Lower lobe of right lung (tissue), 2 donors: ENCODE measurements at regions not wholly inside any gene's neighbourhood (a gene's known extent, or its start where the extent isn't known, plus 50 kb on each side); places are given as distances from the start of the nearest gene placed in this dataset.

Experiments used
- ATAC-seq, 2 donors: fragments of 200-7000 bp; cut with Tn5 transposase; one replicate each; pipeline ENCODE4 v1.9.1; 2020 to 2022; ENCODE audit warnings: mild to moderate bottlenecking in 2 of 2, moderate library complexity in 2 of 2
- DNase-seq: peaks from one replicate; pipeline ENCODE4 v3.0.0-alpha.2; 2020
- H3K27ac ChIP-seq: fragments of 200-600 bp; one replicate; pipeline ENCODE4 v1.8.0; 2022
- H3K27me3 ChIP-seq: fragments of 200-600 bp; one replicate; pipeline ENCODE4 v1.8.0; 2022; ENCODE audit warnings: low read depth
- H3K36me3 ChIP-seq: fragments of 200-600 bp; one replicate; pipeline ENCODE4 v1.8.0; 2022; ENCODE audit warnings: mild to moderate bottlenecking
- H3K4me1 ChIP-seq: fragments of 200-600 bp; one replicate; pipeline ENCODE4 v1.8.0; 2022
- H3K4me3 ChIP-seq: fragments of 200-600 bp; one replicate; pipeline ENCODE4 v1.8.0; 2022; ENCODE audit warnings: mild to moderate bottlenecking
- H3K9me3 ChIP-seq: fragments of 200-600 bp; one replicate; pipeline ENCODE4 v1.8.0; 2022
- CTCF ChIP-seq: fragments of 200-600 bp; IDR thresholded peaks from one replicate; pipeline ENCODE4 v1.8.0; 2022; ENCODE audit warnings: antibody characterized with exemption, mild to moderate bottlenecking
- intact Hi-C: fragments of 100-400 bp; cut with DNase I; formaldehyde crosslinking; loops from one replicate; pipeline ENCODE4 v1.11.0; 2022
- donor health status: DM: no; HTN: yes; CAD: no; lungs with severe emphysema.

- Histone ChIP-seq H3K36me3 (no peaks in the 10 kb centered on the region), H3K27me3 (no peaks in the 10 kb centered on the region), H3K4me3 (no peak overlapping the region), H3K9me3 (no peaks in the 10 kb centered on the region), H3K4me1 (peaks cover 32% of the 10 kb centered on the region), H3K27ac (no peak overlapping the region)
- intact Hi-C loops: no loop called here
- no peak for ATAC-seq
- no peak for DNase-seq
- no peak for TF ChIP-seq CTCF
These were observed 217.8 kb downstream of the ANAPC1 start for GRCh38 chr2:111666160-111666559.

GRCh38 chr2:111667001-111667400 lies 217.0 kb downstream of the ANAPC1 start:
- no peak overlapping the region for H3K4me3 ChIP-seq
- peaks cover 33% of the 10 kb centered on the region for H3K4me1 ChIP-seq
- H3K9me3 ChIP-seq: no peaks in the 10 kb centered on the region
- H3K27me3 ChIP-seq: no peaks in the 10 kb centered on the region
- DNase-seq (no peak), ATAC-seq (no peak)
- TF ChIP-seq CTCF: no peak
- H3K27ac ChIP-seq: no peak overlapping the region
- H3K36me3 ChIP-seq: no peaks in the 10 kb centered on the region
- intact Hi-C loops: no loop called here

- Histone ChIP-seq H3K27me3 (no peaks in the 10 kb centered on the region), H3K4me3 (no peak overlapping the region), H3K36me3 (no peaks in the 10 kb centered on the region), H3K4me1 (peaks cover 26% of the 10 kb centered on the region), H3K27ac (no peak overlapping the region), H3K9me3 (no peaks in the 10 kb centered on the region)
- intact Hi-C loops: no loop called here
- peak; percentile 89 to 94 for ATAC-seq
- DNase-seq: no peak
- TF ChIP-seq CTCF: peak; percentile 55
These were observed 216.3 kb downstream of the ANAPC1 start for GRCh38 chr2:111667542-111668273.

GRCh38 chr2:111668274-111668616 lies 215.7 kb downstream of the ANAPC1 start:
- Histone ChIP-seq H3K27me3 (no peaks in the 10 kb centered on the region), H3K9me3 (no peaks in the 10 kb centered on the region), H3K4me1 (peaks cover 21% of the 10 kb centered on the region), H3K36me3 (no peaks in the 10 kb centered on the region), H3K27ac (no peak overlapping the region), H3K4me3 (no peak overlapping the region)
- no peak for DNase-seq
- no peak for TF ChIP-seq CTCF
- ATAC-seq: no peak
- intact Hi-C loops: no loop called here

GRCh38 chr2:111668741-111669140 lies 215.3 kb downstream of the ANAPC1 start:
- no peaks in the 10 kb centered on the region for H3K27me3 ChIP-seq
- H3K27ac ChIP-seq: no peak overlapping the region
- no peak for ATAC-seq
- intact Hi-C loops: no loop called here
- DNase-seq: no peak
- no peaks in the 10 kb centered on the region for H3K9me3 ChIP-seq
- no peaks in the 10 kb centered on the region for H3K36me3 ChIP-seq
- TF ChIP-seq CTCF: no peak
- no peak overlapping the region for H3K4me3 ChIP-seq
- H3K4me1 ChIP-seq: peaks cover 20% of the 10 kb centered on the region
